ENCODE measurements at regions not wholly inside any gene's neighbourhood (a gene's known extent, or its start where the extent isn't known, plus 50 kb on each side); places are given as distances from the start of the nearest gene placed in this dataset.

DNA sequence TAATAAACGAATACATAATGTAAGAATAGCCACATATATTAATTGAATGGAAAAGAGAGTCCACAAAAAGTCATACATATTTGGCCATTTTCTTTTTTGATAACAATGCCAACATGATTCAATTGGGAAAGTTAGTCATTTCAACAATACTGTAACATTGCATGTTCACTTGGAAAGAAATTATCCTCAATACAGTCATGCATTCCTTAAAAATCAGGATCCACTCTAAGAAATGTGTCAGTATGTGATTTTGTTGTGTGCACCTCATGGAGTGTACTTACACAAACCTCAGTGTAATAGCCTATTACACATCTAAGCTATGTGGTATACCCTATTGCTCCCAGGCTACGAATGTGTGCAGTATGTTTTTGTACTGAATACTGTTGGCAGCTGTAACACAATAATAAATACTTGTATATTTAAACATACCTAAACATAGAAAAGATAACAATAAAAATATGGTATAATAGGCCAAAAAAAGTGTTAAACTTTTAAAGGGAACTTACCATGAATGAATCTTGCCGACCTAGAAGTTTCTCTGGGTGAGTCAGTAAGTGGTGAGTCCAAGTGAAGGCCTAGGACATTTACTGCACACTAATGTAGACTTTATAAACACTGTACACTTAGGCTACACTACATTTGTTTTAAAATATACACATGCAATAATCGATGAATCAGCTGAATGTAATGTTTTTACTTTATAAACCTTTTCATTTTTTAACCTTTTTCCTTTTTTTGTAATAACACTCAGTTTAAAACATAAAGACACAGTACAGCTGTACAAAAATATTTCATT, 806.8 kb downstream of the PCDH18 start:
- TF ChIP-seq, protein P1, sequence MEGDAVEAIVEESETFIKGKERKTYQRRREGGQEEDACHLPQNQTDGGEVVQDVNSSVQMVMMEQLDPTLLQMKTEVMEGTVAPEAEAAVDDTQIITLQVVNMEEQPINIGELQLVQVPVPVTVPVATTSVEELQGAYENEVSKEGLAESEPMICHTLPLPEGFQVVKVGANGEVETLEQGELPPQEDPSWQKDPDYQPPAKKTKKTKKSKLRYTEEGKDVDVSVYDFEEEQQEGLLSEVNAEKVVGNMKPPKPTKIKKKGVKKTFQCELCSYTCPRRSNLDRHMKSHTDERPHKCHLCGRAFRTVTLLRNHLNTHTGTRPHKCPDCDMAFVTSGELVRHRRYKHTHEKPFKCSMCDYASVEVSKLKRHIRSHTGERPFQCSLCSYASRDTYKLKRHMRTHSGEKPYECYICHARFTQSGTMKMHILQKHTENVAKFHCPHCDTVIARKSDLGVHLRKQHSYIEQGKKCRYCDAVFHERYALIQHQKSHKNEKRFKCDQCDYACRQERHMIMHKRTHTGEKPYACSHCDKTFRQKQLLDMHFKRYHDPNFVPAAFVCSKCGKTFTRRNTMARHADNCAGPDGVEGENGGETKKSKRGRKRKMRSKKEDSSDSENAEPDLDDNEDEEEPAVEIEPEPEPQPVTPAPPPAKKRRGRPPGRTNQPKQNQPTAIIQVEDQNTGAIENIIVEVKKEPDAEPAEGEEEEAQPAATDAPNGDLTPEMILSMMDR (IDR thresholded peaks at IDR 0.05), result no peak
- DNase-seq, result no peak

DNA sequence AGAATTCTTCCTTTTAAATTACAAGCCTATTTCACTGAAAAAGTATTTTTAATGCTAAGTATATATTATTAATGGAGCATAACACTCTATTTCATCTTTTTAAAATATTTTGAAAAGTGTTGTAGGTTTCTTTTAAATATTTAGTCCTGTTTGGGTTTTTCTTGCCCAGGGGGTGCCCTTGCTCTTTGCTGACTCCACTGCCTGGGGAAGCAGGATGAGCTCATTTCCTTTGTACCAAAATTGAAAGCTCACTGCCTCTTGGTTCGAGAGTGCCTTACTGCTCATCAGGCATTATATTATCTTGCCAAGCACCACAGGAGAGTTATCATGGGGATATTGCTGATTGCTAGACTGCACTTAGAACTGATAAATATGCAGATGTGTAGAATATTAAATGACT, 819.2 kb downstream of the PCDH18 start:
- TF ChIP-seq, protein P1 (IDR thresholded peaks at IDR 0.05), result no peak
- H3K4me3 Mint-ChIP-seq, result no peak overlapping the region
- no peaks in the 10 kb centered on the region for H3K4me1 Mint-ChIP-seq (ENCODE audit: low read depth)
- H3K27ac Mint-ChIP-seq, result no peak overlapping the region
- DNase-seq, result no peak
- H3K9me3 Mint-ChIP-seq, result peaks cover 26% of the 10 kb centered on the region
- no peaks in the 10 kb centered on the region for H3K36me3 Mint-ChIP-seq (ENCODE audit: low read depth)
- H3K27me3 Mint-ChIP-seq (ENCODE audit: insufficient read depth), result no peaks in the 10 kb centered on the region

More for the DNA sequence above, 806.8 kb downstream of the PCDH18 start:
- H3K4me3 Mint-ChIP-seq, result no peak overlapping the region
- H3K9me3 Mint-ChIP-seq, result peaks cover 44% of the 10 kb centered on the region
- no peaks in the 10 kb centered on the region for H3K36me3 Mint-ChIP-seq (ENCODE audit: low read depth)
- H3K27me3 Mint-ChIP-seq (ENCODE audit: insufficient read depth), result no peaks in the 10 kb centered on the region
- no peaks in the 10 kb centered on the region for H3K4me1 Mint-ChIP-seq (ENCODE audit: low read depth)
- H3K27ac Mint-ChIP-seq, result no peak overlapping the region

DNA sequence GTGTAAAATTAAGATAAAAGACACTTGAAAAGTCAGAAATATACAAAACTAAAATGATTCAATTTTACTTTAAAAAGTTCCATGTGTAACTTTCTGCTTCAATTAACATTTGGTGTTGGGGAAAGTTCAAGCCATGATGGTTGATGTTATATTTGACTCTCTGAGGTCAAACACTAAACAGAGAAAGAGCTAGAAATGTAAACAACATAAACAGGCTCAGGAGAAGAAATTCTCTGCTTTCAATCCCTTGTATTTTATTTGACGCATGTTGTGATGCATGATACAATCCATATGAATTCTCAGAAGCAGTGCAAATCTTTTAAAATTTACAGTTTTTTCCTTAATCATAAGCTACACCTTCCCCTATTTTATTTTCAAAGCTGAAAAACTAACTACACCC, 822.4 kb downstream of the PCDH18 start:
- Mint-ChIP-seq H3K27me3 (ENCODE audit: insufficient read depth) (no peaks in the 10 kb centered on the region), H3K27ac (no peak overlapping the region), H3K4me3 (no peak overlapping the region), H3K4me1 (ENCODE audit: low read depth) (no peaks in the 10 kb centered on the region), H3K9me3 (peaks cover 8% of the 10 kb centered on the region; the same call in 1 of the 2 replicates), H3K36me3 (ENCODE audit: low read depth) (no peaks in the 10 kb centered on the region)
- no peak for DNase-seq
- TF ChIP-seq, protein P1 (IDR thresholded peaks at IDR 0.05), result no peak

DNA sequence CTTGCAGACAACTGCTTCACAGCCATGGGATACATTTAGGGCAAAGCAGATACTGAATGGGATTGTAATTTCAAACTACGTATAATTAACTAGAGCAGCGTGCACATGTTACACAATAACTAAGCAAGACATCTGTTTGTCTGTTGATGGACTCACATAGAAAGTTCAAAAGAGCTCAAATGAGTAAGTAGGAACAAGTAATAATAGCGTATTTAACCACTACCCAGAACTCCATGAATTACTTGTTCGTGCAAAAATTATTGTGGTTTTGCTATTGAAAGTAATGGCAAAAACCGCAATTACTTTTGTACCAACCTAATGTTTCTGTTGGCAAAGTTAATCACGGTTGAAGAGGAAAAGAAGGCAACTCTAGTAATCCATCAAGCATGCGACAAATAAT, 825.4 kb downstream of the PCDH18 start:
- Mint-ChIP-seq H3K4me1 (ENCODE audit: low read depth) (no peaks in the 10 kb centered on the region), H3K4me3 (no peak overlapping the region), H3K9me3 (peaks cover 12% of the 10 kb centered on the region), H3K36me3 (ENCODE audit: low read depth) (no peaks in the 10 kb centered on the region), H3K27me3 (ENCODE audit: insufficient read depth) (no peaks in the 10 kb centered on the region; the same call in 1 of the 2 replicates), H3K27ac (no peak overlapping the region)
- TF ChIP-seq, protein P1 (IDR thresholded peaks at IDR 0.05), result no peak
- DNase-seq, result no peak

DNA sequence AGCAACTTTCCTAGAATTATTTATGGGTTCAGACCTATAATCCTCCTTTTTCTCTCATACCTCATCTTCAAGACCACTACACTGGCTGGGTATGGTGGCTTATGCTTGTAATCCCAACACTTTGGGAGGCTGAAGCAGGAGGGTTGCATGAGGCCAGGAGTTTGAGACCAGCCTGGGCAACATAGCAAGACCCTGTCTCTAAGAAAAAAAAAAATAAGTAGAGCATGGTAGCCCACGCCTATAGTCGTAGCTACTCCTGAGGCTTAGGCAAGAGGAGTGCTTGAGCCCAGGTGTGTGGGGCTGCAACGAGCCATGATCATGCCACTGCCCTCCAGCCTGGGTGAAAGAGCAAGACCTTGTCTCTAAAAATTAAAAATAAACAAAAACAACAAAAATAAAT, 832.4 kb downstream of the PCDH18 start:
- DNase-seq, result no peak
- Mint-ChIP-seq H3K27ac (no peak overlapping the region), H3K9me3 (peaks cover 41% of the 10 kb centered on the region), H3K4me1 (ENCODE audit: low read depth) (no peaks in the 10 kb centered on the region), H3K36me3 (ENCODE audit: low read depth) (no peaks in the 10 kb centered on the region), H3K27me3 (ENCODE audit: insufficient read depth) (no peaks in the 10 kb centered on the region; the same call in 1 of the 2 replicates), H3K4me3 (no peak overlapping the region)
- TF ChIP-seq, protein P1 (IDR thresholded peaks at IDR 0.05), result no peak

All from HFFc6 (cell line).